ENCODE measurements at regions not wholly inside any gene's neighbourhood (a gene's known extent, or its start where the extent isn't known, plus 50 kb on each side); places are given as distances from the start of the nearest gene placed in this dataset.

- TF ChIP-seq CTCF (IDR thresholded peaks at IDR 0.05) (no peak), POLR2A (IDR thresholded peaks at IDR 0.05) (no peak)
Measured at GRCh38 chr12:93078059-93078458, 149.0 kb upstream of the EEA1 start.
